ENCODE measurements at regions not wholly inside any gene's neighbourhood (a gene's known extent, or its start where the extent isn't known, plus 50 kb on each side); places are given as distances from the start of the nearest gene placed in this dataset.

DNA sequence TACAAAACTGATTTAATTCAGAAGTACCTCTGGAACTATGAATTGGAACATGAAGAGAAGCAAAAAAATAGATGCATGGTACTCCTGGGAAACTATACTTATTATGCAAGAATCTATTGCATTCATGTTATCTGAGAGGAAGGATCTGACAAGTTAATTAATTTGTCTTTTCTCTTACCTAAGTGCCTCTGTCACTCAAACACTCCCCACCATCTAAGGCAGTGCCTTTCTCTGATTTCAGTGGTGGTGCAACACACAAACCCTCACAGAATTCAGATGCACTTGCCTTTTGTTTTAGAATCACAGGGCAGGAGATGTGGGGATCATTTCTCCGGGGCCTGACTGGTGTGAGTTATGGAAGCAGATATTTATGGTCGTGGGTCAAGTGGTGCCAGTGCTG, 52.5 kb upstream of the C9orf72 start:
- TF ChIP-seq POLR2A (IDR thresholded peaks at IDR 0.05; ENCODE audit: low read length) (no peak), GATA1 (IDR thresholded peaks at IDR 0.05; ENCODE audit: low read depth, low read length) (no peak)
- no peak for DNase-seq

DNA sequence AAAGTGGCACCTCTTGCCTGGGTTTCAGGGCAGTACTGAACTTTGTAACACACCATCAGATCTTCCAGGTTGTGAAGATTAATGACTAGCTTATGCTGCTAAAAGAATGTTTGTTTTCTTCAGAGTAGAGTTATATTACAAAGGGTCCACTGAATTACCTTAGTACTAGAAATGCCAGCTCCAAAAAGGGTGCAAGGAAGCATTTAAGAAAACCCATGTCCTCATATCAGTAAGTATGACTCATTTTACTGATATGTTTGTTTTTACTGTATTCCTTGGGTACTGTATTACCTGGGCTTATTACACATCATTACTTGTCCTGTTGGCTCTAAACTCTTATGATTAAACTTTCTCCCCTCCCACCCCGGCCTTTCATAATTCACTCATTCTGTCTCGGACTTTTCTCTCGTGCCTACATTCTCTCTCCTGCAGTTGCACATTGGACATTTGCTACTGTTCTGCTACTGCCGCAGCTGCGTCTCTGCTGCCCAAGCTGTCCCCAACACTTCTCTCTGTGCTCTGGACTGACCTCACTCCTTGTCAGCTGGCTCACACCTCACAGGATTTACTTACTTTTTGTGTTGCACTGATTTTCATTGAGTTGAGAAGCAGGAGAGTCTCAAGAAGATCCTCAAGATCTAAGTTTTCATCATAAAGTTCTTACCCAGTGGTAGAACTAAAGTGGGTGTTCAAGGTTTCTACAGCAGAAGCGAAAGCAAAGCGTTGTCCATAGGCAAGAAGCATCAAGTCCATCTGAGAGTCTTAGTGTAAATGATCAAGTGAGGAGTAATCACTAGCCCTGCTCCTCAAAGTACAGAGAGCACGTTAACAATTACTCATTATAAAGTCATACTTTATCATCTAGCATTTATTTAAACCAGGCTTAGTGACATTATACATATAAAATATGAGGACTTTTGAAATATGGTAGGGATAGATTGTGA, 53.2 kb upstream of the C9orf72 start:
- no peak for DNase-seq
- TF ChIP-seq POLR2A (IDR thresholded peaks at IDR 0.05; ENCODE audit: low read length) (no peak), GATA1 (IDR thresholded peaks at IDR 0.05; ENCODE audit: low read depth, low read length) (no peak)

DNA sequence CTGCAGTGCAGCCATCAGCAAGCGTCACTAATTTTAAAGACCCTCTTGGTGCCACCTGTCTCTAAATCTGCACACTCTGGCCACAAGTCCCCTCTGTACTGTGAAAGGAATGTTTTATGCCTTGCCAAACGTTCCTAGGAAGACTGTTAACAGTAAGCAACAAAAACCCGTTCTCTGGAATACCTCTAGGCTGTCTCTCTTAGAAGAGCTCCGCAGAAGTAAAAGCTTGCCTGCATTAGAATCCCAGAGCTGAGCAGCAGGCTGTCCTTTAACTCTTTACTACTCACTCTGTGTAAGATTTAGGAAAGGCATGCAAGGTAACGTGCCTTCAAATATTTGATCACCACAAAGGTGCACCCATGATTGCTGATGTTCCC, 53.9 kb upstream of the C9orf72 start:
- TF ChIP-seq GATA1 (IDR thresholded peaks at IDR 0.05; ENCODE audit: low read depth, low read length), result no peak
- TF ChIP-seq POLR2A (IDR thresholded peaks at IDR 0.05; ENCODE audit: low read length), result no peak
- DNase-seq, result no peak

DNA sequence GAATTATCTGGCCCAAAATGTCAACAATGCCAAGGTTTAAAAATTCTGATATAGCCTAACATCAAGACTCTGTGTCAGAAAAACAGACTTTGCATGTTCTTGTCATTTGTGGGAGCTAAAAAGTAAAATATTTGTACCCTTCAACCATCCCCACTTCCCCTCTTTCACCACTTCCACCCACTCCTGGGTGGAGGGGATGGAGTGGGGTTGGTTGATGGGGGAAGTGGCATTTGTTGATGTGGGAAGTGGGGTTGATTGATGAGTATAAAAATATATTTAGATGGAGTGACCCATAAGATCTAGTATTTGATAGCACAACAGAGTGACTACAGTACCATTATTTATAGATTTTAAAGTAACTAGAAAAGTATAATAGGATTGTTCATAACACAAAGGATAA, 55.0 kb upstream of the C9orf72 start:
- no peak for DNase-seq

DNA sequence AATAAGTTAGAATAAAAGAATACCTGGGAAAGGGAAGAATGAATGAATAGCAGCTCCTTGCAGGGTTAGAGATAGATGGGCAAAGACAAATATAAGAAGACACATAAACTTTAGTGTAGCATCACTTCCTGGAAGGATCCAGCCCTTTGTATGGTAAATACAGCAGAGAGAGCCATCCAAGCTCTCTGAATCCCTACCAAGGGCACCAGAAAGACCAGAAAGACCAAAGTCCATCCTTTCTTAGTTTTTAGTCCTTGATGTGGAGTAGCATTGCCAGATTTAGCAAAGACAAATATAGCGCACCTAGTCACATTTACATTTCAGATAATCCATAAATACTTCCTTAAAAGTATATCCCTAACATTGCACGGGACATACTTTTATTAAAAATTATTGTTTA, 56.1 kb upstream of the C9orf72 start:
- TF ChIP-seq POLR2A (IDR thresholded peaks at IDR 0.05; ENCODE audit: low read length) (no peak), GATA1 (IDR thresholded peaks at IDR 0.05; ENCODE audit: low read depth, low read length) (no peak)
- DNase-seq, result no peak

More for the DNA sequence above, 55.0 kb upstream of the C9orf72 start:
- no peak for TF ChIP-seq GATA1 (IDR thresholded peaks at IDR 0.05; ENCODE audit: low read depth, low read length)
- TF ChIP-seq POLR2A (IDR thresholded peaks at IDR 0.05; ENCODE audit: low read length), result no peak

DNA sequence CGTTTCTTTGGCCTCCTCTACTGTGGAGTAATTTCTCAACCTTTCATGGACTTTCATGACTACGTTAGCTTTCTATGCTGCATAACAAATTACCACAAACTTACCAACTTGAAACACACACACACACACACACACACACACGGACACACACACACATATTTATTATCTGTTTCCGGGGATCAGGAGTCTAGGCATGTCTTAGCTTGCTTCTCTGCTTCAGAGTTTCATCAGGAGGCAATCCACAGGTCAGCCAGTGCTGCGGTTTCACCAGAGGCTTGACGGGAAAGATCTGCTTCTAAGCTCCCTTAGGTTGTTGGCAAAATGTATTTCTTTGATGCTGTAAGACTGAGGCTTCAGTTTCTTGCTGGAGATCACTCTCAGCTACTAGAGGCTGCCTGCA, 59.0 kb upstream of the C9orf72 start:
- TF ChIP-seq POLR2A (IDR thresholded peaks at IDR 0.05; ENCODE audit: low read length), result no peak
- no peak for DNase-seq

DNA sequence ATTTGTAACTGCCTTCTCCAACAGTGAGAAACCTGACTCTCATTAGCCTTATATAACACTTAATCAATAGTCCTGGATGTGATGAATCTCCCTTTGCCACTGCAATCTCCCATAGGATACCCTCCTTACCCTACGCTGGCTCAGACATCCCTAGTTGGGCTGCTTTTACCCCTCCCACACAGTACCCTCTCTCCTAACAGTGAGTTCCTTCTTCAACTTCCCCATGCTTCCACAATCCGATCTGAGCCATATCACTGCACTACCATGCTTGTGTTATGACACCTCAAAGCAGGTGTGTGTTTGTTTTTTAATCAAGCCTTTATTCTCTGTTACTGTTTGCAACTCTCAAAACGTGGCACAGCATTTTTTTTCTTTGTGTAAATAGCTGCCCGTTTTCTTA, 60.5 kb upstream of the C9orf72 start:
- no peak for DNase-seq
- TF ChIP-seq GATA1 (IDR thresholded peaks at IDR 0.05; ENCODE audit: low read depth, low read length) (no peak), POLR2A (IDR thresholded peaks at IDR 0.05; ENCODE audit: low read length) (no peak)

DNA sequence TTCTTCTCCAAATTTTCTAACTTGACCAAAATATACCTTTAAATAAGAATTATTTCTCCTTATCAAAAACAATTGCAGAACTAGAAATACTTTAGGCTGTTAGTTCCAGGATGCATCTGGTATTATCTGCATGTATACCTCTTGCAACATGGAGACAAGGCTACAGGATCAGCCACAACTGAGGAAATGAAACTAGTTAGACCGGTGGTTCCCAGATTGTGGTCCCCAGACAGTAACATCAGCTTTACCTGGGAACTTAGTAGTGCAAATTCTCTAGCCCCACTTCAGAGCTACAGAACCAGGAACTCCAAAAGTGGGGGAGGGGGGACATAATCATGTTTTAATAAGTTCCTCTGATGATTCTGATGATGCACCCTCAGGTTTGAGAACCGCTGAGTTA, 61.6 kb upstream of the C9orf72 start:
- no peak for DNase-seq

DNA sequence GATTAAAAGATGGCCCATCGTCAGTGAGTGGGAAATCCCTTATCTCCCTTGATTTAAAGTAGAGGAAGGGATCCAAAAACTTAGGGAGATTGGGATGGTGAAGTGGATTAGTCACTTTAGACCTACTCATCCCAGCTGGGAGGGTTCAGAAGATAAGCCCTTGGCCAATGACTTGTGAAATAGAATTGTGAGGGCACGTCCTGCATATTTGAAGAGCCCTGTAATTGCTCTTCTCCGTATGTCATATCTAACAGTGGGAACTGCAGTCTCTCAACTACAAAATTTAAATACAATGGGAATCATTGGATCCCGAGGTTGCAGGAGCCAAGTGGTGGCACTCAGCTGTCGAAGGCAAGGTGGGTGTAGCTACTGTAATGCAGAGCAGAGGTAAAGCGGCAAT, 65.4 kb upstream of the C9orf72 start:
- TF ChIP-seq GATA1 (IDR thresholded peaks at IDR 0.05; ENCODE audit: low read depth, low read length) (no peak), POLR2A (IDR thresholded peaks at IDR 0.05; ENCODE audit: low read length) (no peak)
- no peak for DNase-seq

More for the DNA sequence above, 61.6 kb upstream of the C9orf72 start:
- no peak for TF ChIP-seq POLR2A (IDR thresholded peaks at IDR 0.05; ENCODE audit: low read length)
- no peak for TF ChIP-seq GATA1 (IDR thresholded peaks at IDR 0.05; ENCODE audit: low read depth, low read length)

GRCh38 chr9:27645161-27645840, 72.0 kb upstream of the C9orf72 start:
- no peak for DNase-seq
- TF ChIP-seq POLR2A (IDR thresholded peaks at IDR 0.05; ENCODE audit: low read length) (no peak), GATA1 (IDR thresholded peaks at IDR 0.05; ENCODE audit: low read depth, low read length) (no peak)

DNA sequence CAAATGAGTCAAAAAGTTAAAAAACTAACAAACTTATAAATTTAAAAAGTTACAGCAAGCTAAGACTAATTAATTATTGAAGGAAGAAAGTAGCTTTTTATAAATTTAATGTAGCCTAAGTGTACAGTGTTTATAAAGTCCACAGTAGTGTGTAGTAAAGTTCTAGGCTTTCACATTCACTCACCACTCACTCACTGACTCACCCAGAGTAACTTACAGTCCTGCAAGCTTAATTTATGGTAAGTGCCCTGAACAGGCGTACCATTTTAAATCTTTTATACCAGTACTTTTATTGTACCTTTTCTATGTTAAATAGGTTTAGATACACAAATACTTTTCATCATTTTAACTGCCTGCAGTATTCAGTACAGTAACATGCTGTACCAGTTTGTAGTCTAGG, 80.0 kb upstream of the C9orf72 start:
- DNase-seq, result no peak
- TF ChIP-seq GATA1 (IDR thresholded peaks at IDR 0.05; ENCODE audit: low read depth, low read length), result no peak
- no peak for TF ChIP-seq POLR2A (IDR thresholded peaks at IDR 0.05; ENCODE audit: low read length)

DNA sequence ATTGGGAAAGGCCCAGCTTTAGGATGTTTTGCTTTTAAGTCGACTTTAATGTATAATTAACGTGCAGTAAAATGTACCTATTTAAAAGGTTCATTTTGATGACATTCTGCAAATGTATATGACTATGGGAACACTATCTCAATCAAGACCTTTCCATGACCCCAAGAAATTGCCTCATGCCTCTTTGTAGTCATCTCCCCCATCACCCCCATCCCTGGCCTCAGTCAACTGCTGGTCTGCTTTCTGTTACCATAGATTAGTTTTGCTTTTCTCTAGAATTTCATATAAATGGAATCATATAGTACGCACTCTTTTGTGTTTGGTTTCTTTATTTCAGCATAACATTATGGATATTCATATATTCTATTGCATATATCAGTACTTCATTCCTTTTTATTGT, 80.7 kb upstream of the C9orf72 start:
- no peak for DNase-seq
- TF ChIP-seq POLR2A (IDR thresholded peaks at IDR 0.05; ENCODE audit: low read length), result no peak
- no peak for TF ChIP-seq GATA1 (IDR thresholded peaks at IDR 0.05; ENCODE audit: low read depth, low read length)

DNA sequence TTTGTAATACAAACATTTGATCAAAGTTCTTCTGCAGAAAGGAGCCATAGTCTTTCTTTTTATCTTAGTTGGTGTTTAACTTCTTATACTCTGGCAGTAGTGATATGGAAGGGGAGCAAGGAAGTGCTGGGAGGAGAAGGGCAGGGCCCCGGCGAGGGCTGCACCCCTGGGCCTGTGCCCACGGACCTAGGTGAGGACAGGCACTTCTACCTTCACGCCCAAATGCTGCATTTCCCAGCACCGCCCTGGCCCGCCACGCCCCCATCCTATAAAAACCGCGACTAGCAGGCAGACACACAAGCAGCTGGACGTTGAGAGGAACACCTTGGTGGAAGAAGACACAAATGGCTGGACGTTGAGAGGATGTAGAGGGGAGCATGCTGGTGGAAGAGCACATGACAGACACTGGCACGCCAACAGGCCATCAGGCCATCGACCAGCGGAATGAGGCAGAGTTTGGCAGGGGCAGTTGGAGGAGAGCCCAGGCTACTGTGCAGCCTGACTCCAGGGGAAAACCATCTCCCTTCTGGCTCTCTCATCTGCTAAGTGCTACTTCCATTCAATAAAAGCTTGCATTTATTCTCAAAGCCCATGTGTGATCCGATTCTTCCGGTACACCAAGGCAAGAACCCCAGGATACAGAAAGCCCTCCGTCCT, 81.5 kb upstream of the C9orf72 start:
- DNase-seq, result no peak
- TF ChIP-seq GATA1 (IDR thresholded peaks at IDR 0.05; ENCODE audit: low read depth, low read length) (no peak), POLR2A (IDR thresholded peaks at IDR 0.05; ENCODE audit: low read length) (no peak)

DNA sequence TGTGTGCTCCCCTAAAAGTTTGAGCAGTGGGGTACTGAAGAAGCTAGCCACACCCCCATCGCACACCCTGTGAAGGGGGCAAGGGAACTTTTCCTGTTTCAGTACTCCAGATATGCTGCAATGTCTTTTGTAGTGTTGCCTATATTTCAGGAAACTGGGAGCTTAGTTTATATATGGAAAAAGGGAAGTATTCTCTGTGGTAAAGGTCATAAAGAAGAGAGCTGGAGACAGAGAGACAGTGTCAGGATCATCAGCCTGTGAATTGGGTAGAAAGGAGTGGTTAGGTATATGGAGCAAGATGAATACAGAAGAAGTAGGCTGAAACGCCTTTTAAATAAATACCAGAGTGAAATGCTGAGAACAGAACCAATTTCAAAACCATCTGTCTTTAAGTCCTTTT, 82.2 kb upstream of the C9orf72 start:
- DNase-seq, result no peak
- TF ChIP-seq GATA1 (IDR thresholded peaks at IDR 0.05; ENCODE audit: low read depth, low read length) (no peak), POLR2A (IDR thresholded peaks at IDR 0.05; ENCODE audit: low read length) (no peak)

Data from erythroblast (primary cell).